Stimulated activated CD4-positive, alpha-beta T cell treated with anti-CD3 and anti-CD28 coated beads, Interleukin-1b, Interleukin-23, amount 100 ng/mL, for 48 hours (primary cell): ENCODE measurements at regions not wholly inside any gene's neighbourhood (a gene's known extent, or its start where the extent isn't known, plus 50 kb on each side); places are given as distances from the start of the nearest gene placed in this dataset.
"Not testable (repeated sequence)": the region's sequence is repeated elsewhere in the genome, so short reads cannot be mapped to it uniquely, and the experiment has no call there.

Source experiments
- DNase-seq: peaks from one replicate; pipeline ENCODE4 v3.0.0-alpha.2; 2020

DNA sequence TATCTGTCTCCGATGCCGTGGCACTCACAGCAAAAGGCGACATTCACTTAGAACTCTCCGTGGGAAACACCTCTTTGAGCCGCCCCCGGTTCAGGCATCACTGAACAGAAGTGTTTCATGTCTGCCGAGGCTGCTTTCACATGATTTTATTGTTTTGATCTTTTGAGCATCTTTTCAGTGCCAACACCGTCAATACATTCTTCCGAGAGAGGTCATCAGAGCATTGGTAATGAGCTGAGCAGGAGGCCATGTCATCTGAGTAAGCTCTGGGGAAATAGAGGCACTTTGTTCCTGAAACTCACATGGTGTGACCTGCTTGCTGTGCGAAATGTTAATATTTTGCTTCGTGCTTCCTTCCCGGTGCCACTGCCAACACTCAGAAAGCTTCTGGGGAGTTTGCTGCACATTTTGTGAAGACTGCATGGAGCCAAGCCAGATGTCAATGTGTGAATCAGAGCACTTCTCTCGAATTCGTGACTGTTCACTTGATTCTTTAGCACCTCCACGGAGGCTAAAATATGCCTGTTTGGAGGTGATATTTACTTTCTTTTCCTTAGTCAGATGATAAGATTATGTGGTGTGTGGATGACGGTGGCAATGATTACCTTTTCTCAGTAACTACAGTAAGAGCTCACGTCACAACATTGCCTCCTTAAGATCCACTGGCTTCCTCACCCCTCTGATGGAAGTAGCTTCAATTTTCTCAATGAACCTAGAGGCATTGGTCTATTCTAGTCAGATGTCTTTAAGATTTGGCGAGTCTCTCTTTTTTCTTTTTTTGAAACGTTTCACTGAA, 222.3 kb upstream of the HS3ST1 start:
- DNase-seq = no peak

DNA sequence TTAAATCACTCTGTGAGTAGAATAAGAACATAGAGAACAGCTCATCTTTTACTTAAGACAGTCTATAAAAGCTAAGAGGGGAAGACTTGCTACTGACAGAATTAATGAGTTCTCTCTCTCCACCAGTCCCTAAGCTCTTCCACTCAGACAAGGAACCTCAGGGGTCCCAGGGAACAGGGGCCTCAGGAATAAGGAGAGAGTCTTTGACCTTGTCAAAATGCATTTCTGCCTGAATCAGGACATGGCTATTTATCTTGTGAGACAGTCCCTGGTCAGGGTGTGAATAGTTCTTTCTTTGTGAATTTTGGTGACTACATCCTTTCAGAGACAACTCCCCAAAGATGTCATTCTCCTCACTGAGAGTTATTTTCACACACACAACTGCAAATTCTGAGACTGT, 218.7 kb upstream of the HS3ST1 start:
- no peak for DNase-seq

DNA sequence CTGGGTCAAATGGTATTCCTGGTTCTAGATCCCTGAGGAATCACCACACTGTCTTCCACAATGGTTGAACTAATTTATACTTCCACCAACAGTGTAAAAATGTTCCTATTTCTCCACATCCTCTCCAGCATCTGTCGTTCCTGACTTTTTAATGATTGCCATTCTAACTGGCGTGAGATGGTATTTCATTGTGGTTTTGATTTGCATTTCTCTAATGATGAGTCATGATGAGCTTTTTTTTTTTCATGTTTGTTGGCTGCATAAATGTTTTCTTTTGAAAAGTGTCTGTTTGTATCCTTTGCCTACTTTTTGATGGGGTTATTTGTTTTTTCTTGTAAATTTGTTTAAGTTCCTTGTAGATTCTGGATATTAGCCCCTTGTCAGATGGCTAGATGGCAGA, 214.4 kb upstream of the HS3ST1 start:
- not testable (repeated sequence) for DNase-seq

DNA sequence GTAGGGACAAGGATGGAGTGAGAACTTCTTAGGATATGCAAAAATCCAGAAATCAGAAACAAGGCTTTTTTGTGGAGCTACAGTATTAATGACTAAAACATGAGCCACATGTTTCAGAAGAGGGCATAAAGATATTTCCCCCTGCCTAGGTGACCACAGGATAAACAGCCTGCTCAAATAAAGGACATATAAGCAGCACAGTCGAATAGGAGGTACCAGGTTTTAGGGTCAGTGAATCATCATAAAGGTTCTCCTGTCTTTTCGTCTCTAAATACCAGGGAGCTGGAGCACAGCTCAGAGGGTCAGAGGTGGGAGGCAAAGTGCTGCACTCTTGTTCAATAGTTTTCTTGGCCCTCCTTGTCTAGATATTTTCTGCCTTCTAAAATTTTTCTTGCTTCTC, 211.9 kb upstream of the HS3ST1 start:
- DNase-seq = no peak

DNA sequence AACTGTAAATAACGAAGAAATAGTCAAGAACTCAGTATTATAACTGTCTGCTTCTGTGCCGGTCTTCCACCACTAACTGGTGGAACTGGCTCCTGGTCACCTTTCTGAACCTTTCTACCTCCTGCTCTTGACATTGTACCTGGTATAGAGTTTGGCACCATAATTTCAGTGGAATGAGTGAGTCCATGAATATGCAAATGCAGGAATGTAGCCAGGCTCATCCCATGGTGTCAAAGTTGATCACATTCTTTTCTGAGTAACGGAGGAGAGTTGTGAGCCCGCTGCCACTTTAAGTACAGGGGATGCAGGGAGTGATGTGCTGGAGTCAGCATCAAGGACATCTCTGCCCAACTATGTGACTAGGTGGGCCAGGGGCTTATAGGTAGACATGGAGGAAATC, 207.9 kb upstream of the HS3ST1 start:
- DNase-seq = no peak

DNA sequence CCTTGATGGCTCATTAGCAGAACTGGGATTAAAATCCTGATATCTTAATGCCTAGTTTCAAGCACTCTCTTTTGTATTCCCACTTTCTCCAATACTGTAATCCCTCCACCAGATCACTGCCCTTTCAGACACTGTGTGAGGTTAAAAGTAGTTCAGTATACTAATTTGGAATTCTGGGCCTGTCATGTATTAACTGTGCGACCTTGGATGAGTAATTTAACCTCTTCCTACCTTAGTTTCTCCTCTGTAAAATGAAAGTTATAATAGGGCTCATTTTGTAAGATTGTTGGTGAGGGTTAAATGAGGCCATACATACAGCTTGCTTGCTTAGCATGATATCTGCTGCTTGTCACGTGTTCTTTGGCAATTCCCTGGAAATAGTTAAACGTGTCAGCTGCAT, 207.3 kb upstream of the HS3ST1 start:
- no peak for DNase-seq

DNA sequence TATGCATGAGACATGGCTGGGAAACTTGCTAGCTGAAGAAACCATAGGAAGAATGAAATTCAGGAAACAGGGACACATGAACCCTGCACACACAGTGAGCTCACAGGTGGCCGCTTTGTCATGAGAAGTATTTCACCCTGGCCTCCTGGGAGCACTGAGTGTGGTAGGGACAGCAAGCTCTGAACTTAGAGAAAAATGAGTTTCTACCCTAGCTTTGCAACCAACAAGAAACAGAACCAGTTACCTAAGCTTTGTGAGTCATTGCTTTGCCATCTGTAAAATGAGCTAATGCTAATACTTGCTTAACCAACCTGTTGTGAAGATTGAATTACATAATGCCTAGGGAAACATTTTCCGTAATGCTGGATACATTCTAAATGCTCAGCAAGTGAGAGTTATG, 206.6 kb upstream of the HS3ST1 start:
- DNase-seq = no peak

DNA sequence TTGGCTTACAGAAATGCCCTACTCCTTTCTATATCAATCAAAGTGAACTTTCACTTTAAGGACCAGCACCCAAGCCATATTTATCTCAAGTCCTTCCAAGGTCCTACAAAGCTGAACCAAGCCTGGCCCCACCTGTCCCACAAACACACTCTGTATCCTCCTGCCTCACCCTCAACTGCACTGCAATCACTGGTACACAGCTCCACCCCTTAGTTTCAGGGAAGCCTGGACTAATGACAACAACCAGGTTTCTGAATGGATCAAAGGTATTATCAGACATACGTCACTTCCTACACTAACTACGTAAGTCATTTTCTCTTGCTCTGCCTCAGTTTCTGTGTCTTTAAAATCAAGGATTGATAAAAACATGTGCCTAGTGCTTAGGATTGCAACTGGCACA, 205.6 kb upstream of the HS3ST1 start:
- no peak for DNase-seq

DNA sequence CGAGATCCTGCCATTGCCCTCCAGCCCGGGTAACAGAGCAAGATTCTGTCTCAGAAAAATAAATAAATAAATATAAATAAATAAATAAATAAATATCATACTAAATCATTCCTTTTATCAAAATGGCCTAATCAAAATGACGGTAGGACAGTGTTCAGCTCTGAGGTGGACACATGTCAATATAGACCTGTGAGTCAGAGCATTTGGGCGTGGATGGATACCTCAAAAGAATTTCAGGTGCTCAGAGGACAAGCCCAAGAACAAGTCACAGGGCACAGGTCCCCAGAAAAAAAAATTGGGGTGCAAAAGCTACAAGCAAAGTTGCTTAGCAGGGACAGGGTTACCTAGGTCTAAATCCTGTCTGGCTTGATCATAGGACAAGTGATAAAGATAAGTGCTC, 204.7 kb upstream of the HS3ST1 start:
- DNase-seq = no peak

DNA sequence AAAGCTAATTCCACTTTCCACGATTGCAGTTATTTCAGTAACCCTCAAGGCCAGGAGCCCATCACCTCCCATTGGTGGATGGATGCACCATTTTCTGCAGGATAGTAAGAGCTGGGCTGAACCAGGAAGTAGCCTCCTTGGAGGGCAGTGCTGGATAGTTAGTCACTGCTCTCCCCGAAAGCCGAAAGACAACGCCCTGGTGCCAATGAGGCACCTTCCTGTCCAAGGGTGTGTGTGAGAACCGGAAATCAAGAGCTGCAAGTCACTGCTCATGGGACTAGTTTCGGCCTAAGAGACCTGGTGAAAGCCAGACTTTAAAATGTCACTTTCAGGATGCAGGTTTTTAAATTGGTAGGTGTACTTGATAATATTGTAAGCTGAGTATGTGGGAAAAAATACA, 203.8 kb upstream of the HS3ST1 start:
- no peak for DNase-seq

DNA sequence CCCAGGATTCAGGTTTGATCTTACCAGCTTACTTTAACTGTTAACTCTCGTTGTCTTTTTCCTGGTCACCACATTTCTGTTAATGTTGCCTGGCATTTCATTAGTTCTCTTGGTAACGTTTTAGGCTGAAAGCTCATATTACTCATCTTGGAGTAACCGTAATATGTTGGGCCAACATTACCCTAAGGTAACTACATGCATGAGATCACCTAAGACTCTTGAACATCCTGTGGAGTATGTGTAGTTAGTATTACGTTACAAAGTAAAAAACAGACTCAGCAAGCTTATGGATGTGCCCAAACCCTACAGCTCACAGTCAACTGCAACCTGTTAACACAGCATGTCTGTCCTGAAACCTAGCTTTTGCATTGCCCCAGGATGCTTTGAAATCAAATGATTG, 203.3 kb upstream of the HS3ST1 start:
- DNase-seq = no peak

DNA sequence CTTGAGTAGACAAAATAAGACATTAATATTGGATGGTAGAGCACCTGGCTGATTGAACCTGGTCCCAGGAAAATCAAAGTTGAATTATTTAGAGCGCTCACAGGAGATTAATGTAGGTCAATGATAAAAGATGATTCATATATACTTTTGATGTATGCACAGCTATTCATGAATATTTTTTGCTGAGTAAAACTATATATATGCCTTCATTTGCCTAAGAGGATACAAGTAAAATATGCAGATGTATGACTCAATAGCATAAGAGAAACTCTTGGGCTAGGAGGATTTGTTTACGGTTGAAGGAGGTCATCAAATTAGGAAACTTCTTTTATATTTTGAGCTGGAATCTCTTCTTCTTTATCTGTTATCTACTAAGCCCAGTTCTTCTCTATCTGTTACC, 202.7 kb upstream of the HS3ST1 start:
- no peak for DNase-seq

DNA sequence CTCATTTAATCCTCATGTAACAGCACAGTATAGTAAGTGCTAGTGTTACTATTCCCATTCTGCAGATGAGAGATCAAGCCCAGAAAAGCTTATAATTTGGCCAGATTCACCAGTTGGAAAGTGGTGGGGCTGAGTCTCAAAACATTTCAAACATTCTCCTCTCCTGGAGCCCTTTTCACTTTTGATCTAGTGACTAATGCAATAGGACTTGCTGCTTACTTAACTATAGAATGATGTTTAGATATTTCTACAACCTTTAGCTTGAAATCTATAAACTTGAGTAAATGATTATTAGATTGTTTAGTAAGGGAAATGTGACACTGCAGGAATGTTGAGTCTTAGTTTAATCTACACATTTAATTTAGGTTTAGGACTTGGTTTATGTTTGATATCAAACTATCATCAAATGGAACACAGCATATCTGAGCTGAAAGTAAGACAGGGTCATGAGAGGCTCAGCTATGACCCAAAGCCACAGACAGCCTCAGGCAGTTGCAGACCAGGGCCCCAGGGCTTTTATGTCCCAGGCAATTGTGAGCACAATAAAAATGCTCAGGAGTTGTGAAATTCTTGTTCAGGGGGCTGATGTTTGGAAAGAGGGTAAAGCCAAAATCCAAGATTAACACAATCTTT, 199.5 kb upstream of the HS3ST1 start:
- no peak for DNase-seq

DNA sequence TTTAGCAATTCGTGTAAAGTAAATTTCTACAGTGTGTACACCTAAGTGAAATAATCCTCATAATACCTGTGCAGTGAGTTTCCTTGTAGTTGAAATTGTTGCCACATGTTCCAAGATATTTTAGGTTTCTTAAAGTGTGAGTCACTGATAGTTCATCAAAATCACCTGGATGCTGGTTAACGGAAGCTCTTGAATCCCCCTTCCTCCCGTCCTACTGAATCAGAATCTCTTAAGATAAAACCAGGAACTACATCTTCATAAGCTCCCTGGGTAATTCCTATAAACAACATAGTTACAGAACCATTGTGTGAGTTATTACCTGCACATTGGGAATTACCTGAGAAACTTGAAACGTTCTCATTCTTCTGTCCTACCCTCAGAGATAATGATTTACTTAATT, 197.4 kb upstream of the HS3ST1 start:
- no peak for DNase-seq

DNA sequence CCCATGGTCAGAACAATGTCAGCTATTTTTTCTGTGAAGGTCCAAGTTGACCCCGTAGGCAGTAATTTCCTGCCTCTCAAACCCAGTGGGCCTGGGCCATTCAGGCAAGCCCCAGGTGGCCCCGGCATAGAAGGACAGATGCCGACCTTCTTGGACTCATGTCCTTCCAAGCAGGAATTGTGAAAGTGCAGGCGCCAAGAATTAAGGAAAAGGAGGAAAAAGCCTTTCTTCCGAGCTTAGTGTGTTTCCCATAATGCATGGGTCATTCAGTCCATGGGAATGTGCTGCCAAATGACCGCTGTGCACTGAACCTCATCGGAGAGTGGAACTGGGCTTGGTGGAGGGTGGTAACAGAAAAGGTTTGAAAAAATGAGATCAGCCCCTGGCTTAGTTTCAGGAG, 196.5 kb upstream of the HS3ST1 start:
- DNase-seq = no peak

DNA sequence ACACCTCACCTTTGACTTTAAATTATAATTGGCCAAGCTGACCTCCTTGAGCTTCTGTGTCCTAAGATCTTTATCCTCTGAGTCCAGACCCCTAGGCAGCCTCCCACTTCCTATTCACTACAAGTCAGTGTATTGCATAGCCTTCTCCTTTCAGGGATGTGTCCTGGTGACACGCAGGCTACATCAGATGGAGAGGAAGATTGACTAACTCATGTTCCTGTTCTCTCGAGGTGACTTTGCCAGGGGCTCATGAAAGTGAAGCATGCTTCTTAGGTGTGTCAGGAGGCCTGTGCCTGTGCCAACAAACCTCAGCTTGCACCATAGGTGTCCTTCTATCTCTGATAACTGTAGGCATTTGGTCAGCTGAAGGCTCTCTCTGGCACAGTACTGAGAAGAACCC, 195.7 kb upstream of the HS3ST1 start:
- no peak for DNase-seq

DNA sequence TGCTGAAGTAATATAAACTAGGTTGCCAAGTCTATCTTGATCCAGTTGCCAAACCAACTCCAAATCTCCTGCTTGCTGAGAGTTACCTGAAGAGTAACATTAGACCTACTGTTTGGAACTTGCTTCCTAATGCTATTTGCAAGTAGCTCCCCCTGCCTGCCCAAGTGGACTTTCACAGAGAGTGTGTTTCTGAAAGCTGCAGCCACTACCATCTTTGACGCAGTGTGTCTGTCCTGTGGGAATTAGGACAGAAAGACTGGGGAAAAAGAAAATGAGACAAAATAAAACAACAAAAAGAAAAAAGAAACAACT, 195.0 kb upstream of the HS3ST1 start:
- DNase-seq = no peak

DNA sequence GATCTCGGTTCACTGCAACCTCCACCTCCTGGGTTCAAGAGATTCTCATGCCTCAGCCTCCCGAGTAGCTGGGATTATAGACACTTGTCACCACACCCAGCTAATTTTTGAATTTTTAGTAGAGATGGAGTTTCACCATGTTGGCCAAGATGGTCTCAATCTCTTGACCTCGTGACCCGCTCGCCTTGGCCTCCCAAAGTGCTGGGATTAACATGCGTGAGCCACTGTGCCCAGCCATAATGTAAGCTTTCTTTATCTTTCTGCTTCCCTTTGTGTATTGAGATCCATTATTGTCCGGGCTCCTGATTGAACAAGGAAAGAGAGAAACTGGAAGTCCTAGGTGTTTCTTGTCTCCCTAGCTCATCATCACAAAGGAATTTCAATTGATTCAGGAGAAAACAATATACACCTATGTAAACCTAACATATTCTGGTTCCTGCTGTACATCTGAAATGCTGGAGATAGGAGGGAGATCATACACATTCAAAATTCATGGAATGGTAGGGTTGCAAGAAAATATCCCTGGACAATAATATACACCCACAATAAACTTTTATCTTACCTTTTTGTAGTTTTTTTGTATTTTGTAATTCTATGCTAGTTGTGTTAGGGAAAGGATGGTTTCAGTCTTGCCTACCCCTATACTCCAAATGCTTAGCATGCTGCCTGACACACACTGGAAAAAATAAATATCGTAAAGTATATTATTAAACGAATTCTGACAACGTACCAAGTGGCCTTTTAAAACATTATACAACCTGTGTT, 194.4 kb upstream of the HS3ST1 start:
- no peak for DNase-seq

DNA sequence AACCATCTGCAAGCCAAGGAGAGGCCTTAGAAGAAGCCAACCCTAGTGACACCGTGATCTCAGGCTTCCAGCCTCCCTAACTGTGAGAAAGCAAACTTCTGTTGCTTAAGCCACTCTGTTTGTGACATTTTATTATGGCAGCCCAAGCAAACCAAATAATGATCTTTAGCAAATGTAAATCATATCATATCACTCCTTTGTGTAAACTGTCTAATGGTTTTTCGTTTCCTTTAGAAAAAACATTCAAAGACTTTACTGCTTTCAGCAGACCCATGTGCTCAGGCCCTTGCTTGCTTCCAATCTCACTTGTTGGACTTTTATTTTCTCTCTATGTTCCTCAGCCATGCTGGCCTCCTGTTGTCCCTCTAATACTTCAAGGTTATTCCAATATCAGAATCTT, 192.2 kb upstream of the HS3ST1 start:
- no peak for DNase-seq

DNA sequence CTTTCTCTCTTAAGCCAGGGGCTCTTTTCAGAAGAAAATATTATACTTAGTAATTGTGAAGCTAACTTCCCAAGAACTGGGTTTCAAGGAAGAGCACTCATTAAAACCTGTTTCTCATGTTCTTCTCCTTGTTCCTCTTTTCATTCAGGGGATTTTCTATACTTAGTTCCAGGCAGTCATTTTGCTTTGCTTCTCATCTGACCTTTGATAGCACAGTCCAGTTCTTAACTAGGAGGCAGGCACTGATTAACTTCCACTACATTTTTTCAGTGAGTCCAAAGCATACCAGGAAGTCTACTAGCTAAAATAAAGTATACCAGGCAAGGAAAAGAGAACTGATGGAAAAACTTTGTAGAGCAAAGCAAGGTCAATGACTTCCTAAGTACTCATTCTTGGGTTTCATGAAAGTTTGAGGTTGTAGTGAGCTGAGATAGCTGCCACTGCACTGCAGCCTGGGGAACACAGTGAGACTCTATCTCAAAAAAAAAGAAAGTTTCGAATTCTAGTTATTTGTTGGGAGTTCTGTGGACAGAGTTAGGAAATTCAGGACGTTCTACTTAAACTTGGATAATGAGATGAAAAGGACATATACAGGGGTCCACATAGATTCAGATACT, 190.1 kb upstream of the HS3ST1 start:
- no peak for DNase-seq

DNA sequence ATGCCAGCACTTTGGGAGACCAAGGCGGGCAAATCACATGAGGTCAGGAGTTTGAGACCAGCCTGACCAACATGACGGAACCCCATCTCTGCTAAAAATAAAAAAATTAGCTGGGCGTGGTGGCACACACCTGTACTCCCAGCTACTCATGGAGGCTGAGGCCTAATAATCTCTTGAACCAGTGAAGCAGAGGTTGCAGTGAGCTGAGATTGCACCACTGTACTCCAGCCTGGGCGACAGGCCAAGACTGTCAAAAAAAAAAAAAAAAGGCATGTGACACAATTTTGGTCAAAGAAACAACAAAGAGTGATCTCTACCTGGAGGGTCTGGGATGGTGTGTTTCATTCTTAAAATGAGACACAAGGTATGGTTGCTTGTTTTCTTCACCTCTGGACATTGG, 188.2 kb upstream of the HS3ST1 start:
- DNase-seq = no peak

DNA sequence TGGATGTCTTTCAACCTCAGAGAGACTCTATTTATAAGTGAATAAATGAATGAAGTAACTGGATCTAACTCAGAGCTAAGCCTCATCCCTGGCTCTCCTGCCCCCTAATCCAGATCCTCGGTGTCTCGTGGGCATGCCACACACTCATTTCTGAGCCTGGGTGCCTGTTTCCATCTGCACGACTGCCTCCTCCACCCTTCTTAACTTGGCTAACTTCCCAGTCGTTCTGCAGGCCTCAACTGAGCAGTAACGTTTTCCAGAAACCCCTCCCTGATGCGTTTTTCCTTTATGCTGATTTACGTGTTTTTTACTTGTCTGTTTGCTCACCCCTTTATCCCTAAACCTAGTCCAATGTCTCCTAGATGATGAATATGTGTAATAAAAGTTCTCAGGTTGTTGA, 186.9 kb upstream of the HS3ST1 start:
- no peak for DNase-seq

DNA sequence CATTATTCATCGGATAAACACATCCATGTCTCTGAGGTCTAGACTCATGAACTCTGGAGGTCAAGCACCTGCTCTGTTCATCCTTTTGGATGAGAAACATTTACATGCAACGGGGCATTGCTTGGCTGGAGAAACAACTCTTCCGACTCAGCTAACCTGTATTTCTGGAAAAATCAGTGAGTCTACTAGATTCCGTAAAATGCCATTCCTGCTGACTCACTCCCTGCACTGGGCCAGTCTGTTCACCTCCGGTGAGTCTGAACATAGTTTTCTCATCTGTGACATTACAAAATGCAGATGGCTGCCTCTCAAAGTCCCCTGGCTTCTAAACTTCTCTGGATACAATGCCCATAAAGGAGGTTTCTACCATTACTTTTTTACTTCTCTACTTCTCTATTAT, 185.7 kb upstream of the HS3ST1 start:
- DNase-seq = no peak

DNA sequence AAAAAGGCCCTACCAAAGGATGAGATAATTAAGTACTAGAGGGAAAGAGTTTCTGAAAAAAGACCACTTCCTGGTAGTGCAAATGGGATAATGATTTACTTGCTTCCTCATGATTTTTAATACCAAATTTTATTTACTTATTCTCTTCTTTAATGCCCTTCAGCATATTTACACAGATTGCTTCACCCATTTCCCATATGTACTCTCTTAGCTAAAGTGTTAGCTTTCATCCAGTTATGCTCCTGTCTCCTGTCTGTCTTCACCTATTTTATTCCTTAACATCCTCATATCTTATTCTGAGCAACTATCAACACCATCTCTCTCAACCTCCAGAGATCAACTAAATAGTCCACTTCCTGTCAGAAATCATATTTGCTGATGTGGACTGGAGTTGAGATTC, 183.2 kb upstream of the HS3ST1 start:
- no peak for DNase-seq
